ENCODE measurements at regions not wholly inside any gene's neighbourhood (a gene's known extent, or its start where the extent isn't known, plus 50 kb on each side); places are given as distances from the start of the nearest gene placed in this dataset.

GRCh38 chr4:126441173-126442035, 1126.6 kb downstream of the FAT4 start:
- TF ChIP-seq EZH2 (IDR thresholded peaks at IDR 0.05; ENCODE audit: insufficient read depth, poor library complexity, severe bottlenecking) (no peak), EZH2phosphoT487 (IDR thresholded peaks at IDR 0.05; ENCODE audit: insufficient read depth, low read depth) (no peak)

Measured in GM23248 (cell line).